ENCODE measurements at regions not wholly inside any gene's neighbourhood (a gene's known extent, or its start where the extent isn't known, plus 50 kb on each side); places are given as distances from the start of the nearest gene placed in this dataset.

GRCh38 chr2:145724311-145724898 is 1204.5 kb upstream of the ZEB2 start:
- intact Hi-C loops (cut with micrococcal nuclease) = no loop called here
- H3K79me2 ChIP-seq (ENCODE audit: control insufficient read depth, insufficient read depth, low read length) = no peaks in the 10 kb centered on the region
- no peak for DNase-seq
- H2AFZ ChIP-seq (ENCODE audit: insufficient read depth, low read depth, low read length, poor library complexity, severe bottlenecking) = peak overlapping the region; percentile 41
- Mint-ChIP-seq H3K4me3 (no peak overlapping the region), H3K27me3 (no peaks in the 10 kb centered on the region), H3K9me3 (ENCODE audit: insufficient read depth) (no peaks in the 10 kb centered on the region), H3K4me1 (peaks cover 13% of the 10 kb centered on the region), H3K27ac (no peak overlapping the region)
- no peaks in the 10 kb centered on the region for H3K9me3 ChIP-seq (ENCODE audit: control extremely low read depth in 1 of 3, control insufficient read depth in 2 of 3, insufficient read depth in 1 of 3, low read length in 2 of 3)
- peak overlapping the region; percentile 23 for H3K9ac ChIP-seq (ENCODE audit: low read length)
- H3K36me3 ChIP-seq (replicated peaks in 1 of 2; ENCODE audit: control extremely low read depth in 1 of 2, control insufficient read depth in 1 of 2, extremely low read depth in 1 of 2, insufficient read depth in 2 of 2, low read length in 1 of 2) = no peaks in the 10 kb centered on the region
- ATAC-seq (ENCODE audit: low read depth) = no peak
- CTCF ChIA-PET = interaction anchor here (1.6 kb wide), 1 partner anchor 28 kb away, joined by 4 read pairs; no protein-coding TSS in a partner anchor
- no peak overlapping the region for H3K27ac ChIP-seq (ENCODE audit: low read length in 2 of 2)
- no peak for TF ChIP-seq CTCF (IDR thresholded peaks at IDR 0.05)
- no peak for TF ChIP-seq EZH2 (IDR thresholded peaks at IDR 0.05; ENCODE audit: borderline replicate concordance, insufficient read depth, low read depth, low read length, poor library complexity, severe bottlenecking)
- POLR2A ChIA-PET = interaction anchor here (0.6 kb wide), 1 partner anchor 1368 kb away, joined by 5 read pairs; no protein-coding TSS in a partner anchor
- H3K4me1 ChIP-seq (ENCODE audit: control insufficient read depth in 2 of 2, insufficient read depth in 2 of 2, low read length in 2 of 2) = no peaks in the 10 kb centered on the region
- H3K4me2 ChIP-seq (replicated peaks; ENCODE audit: low read depth, low read length, poor library complexity, severe bottlenecking) = no peak overlapping the region
- no peaks in the 10 kb centered on the region for H4K20me1 ChIP-seq (ENCODE audit: control insufficient read depth, insufficient read depth, low read length, poor library complexity, severe bottlenecking)
- no peak overlapping the region for H3K4me3 ChIP-seq (ENCODE audit: control extremely low read depth in 1 of 5, extremely low read depth in 1 of 5, insufficient read depth in 1 of 5, low read depth in 2 of 5, low read length in 4 of 5)
- WGBS (ENCODE audit: insufficient coverage) = 11% methylated on average over 1 of the region's 1 CpG
- no peaks in the 10 kb centered on the region for H3K27me3 ChIP-seq (replicated peaks in 1 of 4; ENCODE audit: control extremely low read depth in 1 of 4, control insufficient read depth in 3 of 4, insufficient read depth in 4 of 4, low read length in 3 of 4)

GRCh38 chr2:145723872-145724271 is 1204.0 kb upstream of the ZEB2 start:
- ATAC-seq (ENCODE audit: low read depth) (no peak), DNase-seq (no peak)
- H3K4me2 ChIP-seq (replicated peaks; ENCODE audit: low read depth, low read length, poor library complexity, severe bottlenecking) = peak overlapping the region; percentile 46
- no peaks in the 10 kb centered on the region for H3K4me1 ChIP-seq (ENCODE audit: control insufficient read depth in 2 of 2, insufficient read depth in 2 of 2, low read length in 2 of 2)
- H3K4me3 ChIP-seq (ENCODE audit: control extremely low read depth in 1 of 5, extremely low read depth in 1 of 5, insufficient read depth in 1 of 5, low read depth in 2 of 5, low read length in 4 of 5) = no peak overlapping the region
- intact Hi-C loops (cut with micrococcal nuclease) = no loop called here
- peak overlapping the region; percentile 41 for H2AFZ ChIP-seq (ENCODE audit: insufficient read depth, low read depth, low read length, poor library complexity, severe bottlenecking)
- H3K27ac ChIP-seq (ENCODE audit: low read length in 2 of 2) = no peak overlapping the region
- H4K20me1 ChIP-seq (ENCODE audit: control insufficient read depth, insufficient read depth, low read length, poor library complexity, severe bottlenecking) = no peaks in the 10 kb centered on the region
- CTCF ChIA-PET = interaction anchor here (1.6 kb wide), 1 partner anchor 29 kb away, joined by 4 read pairs; no protein-coding TSS in a partner anchor
- no peak for TF ChIP-seq CTCF (IDR thresholded peaks at IDR 0.05)
- no peak for TF ChIP-seq EZH2 (IDR thresholded peaks at IDR 0.05; ENCODE audit: borderline replicate concordance, insufficient read depth, low read depth, low read length, poor library complexity, severe bottlenecking)
- no peaks in the 10 kb centered on the region for H3K79me2 ChIP-seq (ENCODE audit: control insufficient read depth, insufficient read depth, low read length)
- Mint-ChIP-seq H3K27me3 (no peaks in the 10 kb centered on the region), H3K27ac (no peak overlapping the region), H3K9me3 (ENCODE audit: insufficient read depth) (no peaks in the 10 kb centered on the region), H3K4me1 (peaks cover 13% of the 10 kb centered on the region), H3K4me3 (peak overlapping the region; percentile 59)
- no peaks in the 10 kb centered on the region for H3K27me3 ChIP-seq (replicated peaks in 1 of 4; ENCODE audit: control extremely low read depth in 1 of 4, control insufficient read depth in 3 of 4, insufficient read depth in 4 of 4, low read length in 3 of 4)
- peak overlapping the region; percentile 23 for H3K9ac ChIP-seq (ENCODE audit: low read length)
- WGBS (ENCODE audit: insufficient coverage) = 63% methylated on average over 1 of the region's 5 CpGs
- POLR2A ChIA-PET = interaction anchor here (0.6 kb wide), 1 partner anchor 1367 kb away, joined by 5 read pairs; no protein-coding TSS in a partner anchor
- H3K9me3 ChIP-seq (ENCODE audit: control extremely low read depth in 1 of 3, control insufficient read depth in 2 of 3, insufficient read depth in 1 of 3, low read length in 2 of 3) = no peaks in the 10 kb centered on the region
- H3K36me3 ChIP-seq (replicated peaks in 1 of 2; ENCODE audit: control extremely low read depth in 1 of 2, control insufficient read depth in 1 of 2, extremely low read depth in 1 of 2, insufficient read depth in 2 of 2, low read length in 1 of 2) = no peaks in the 10 kb centered on the region
